Eye (tissue), 1 donor: ENCODE measurements at regions not wholly inside any gene's neighbourhood (a gene's known extent, or its start where the extent isn't known, plus 50 kb on each side); places are given as distances from the start of the nearest gene placed in this dataset.
A peak's percentile ranks its signal among the peaks of the same experiment; 100 is the strongest.

Experiments used
- DNase-seq: peaks from one replicate; pipeline ENCODE4 v3.0.0-alpha.2; 2015

DNA sequence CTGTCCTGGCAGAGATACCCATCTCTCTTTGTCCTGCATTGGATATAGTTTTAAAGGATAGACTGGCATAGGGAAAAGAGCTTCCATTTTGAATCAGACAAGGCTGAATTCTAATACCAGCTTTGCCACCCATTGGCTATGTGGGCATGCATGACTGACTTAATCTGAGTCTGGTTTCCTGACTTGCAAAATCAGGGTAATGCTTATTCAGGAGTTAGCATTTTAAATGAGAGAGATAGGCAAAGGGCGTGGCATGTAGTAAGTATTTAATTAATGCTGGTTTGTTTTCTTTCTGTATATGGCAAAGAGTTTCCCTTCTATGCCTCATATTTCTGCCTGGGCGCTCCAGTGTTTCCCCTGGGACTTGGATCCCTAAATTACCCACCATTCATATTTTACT is 492.9 kb downstream of the IGSF11 start:
- no peak for DNase-seq

- peak; percentile 72 for DNase-seq
Observed at GRCh38 chr3:118543832-118544231, 490.8 kb downstream of the IGSF11 start.

DNA sequence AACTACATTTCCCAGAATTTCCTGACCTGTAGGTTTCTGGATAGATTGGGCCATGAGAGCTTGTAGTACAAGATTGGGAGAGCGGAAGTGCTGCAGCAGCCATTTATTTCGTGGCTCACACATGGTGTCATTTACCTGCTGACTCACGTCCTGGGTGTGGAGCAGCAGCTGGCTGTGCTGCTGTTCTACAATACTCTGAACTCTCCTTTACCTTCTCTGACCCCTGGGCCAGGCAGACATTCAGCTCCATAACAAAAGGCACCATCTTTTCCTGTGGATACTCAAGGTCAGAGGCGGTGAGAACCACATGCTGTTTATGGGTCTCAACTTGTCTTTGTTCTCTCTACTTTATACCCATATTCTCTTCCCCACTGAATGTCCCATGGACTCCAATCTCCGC is 490.2 kb downstream of the IGSF11 start:
- DNase-seq: no peak

DNA sequence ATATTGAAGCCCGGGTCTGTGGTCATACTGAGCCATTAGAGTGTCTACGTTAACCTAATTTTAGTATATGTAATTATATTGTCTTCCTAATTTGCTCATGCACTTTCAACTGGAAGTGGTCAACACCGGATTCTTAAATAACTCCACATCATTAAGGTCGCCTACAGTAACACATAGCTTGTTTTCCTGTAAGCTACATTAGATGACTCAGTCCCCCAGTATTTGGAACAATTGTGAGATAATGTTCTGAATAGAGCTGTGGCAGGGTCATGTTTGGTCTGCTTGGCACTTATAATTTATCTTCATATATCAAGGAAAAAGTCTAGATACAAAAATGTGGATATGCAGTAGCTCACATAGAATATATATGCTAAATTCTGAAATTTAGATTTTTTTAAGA is 486.2 kb downstream of the IGSF11 start:
- no peak for DNase-seq

DNA sequence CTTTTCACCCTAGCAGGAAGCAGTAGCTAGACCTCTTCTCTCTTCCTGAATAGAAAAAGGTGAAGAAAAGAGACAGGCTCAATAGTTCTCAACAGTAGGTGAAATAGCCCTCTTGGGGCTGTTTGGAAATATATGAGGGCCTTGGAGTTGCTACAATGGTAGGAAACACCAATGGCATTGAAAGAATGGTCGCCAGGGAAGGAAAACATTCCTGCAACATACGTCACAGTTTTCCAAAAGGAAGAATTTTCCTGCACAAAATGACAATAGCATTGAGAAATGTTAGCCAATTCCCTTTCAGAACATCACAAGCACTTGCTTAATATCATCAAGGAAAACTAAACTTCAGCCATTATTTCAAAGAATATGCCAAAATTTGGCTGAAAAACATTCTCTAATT is 484.5 kb downstream of the IGSF11 start:
- no peak for DNase-seq

GRCh38 chr3:118550556-118550955 is 484.1 kb downstream of the IGSF11 start:
- no peak for DNase-seq

- DNase-seq: no peak
Observed at GRCh38 chr3:118554148-118554838, 480.4 kb downstream of the IGSF11 start.

DNA sequence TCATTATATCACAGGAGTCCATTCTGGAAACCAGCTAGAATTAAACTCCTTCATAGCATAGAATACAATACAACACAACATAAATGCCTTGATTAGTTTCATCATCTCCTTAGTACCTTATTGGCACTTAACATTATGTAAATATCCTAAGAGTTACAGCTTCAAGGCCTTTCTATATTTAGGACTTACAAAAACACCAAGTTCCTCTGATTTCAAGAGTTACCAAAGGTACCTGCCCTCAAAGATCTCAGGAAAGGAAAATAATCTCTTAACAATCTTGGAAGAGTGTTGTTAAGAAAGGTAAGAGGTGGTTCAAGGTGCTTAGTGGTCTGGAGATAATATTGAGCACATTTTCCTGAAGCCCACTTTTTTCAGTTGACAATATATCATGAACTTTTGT is 477.7 kb downstream of the IGSF11 start:
- DNase-seq: no peak

GRCh38 chr3:118557513-118557912 is 477.1 kb downstream of the IGSF11 start:
- DNase-seq: no peak

DNA sequence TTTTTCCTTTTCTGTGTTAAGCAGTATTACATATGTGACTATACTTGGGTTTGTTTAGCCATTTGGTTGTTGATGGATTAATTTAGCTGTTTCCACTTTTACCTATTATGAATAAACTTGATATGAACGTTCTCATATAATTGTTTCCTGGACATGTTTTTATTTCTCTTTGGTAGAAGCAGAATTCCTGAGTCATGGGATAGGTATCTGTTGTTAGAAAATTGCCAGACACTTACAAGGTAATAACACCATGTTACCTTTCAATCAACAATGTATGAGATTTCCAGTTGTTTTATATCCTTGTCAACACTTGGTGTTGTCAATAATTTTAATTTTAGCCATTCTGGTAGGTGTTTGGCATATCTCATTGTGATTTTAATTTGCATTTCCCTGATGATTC is 475.4 kb downstream of the IGSF11 start:
- DNase-seq: no peak

DNA sequence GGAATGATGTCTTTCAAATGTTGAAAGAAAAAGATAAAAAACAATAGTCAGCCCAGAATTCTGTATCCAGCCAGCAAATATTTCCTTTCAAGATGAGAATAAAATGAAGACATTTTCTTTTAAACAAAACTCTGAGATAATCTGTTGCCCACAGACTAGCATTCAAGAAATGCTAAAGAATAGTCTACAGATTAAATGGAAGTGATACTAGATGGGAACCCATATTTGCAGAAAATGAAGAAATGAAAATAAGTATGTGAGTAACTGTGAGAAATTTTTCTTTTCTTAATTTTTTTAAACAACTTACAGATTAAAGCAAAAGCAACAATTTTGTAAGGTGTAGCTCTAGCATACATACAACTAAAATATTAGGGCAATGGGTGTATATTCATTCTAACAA is 469.8 kb downstream of the IGSF11 start:
- DNase-seq: no peak

DNA sequence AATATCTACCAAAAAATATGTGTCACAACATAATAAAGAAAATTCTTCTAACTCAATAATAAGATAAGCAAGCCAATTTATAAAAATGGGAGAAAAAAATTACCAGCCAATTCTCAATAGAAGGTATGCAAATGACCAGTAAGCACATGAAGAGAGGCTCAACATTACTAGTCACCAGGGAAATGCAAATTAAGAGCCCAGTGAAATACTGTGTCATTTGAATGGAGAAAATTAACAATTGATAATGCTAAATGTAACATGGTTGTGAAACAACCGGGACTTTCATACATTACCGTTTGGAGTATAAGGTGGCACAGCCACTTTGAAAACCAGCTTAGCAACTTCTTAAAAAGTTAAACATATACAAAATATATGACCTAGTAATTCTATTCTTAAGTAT is 460.7 kb downstream of the IGSF11 start:
- no peak for DNase-seq

DNA sequence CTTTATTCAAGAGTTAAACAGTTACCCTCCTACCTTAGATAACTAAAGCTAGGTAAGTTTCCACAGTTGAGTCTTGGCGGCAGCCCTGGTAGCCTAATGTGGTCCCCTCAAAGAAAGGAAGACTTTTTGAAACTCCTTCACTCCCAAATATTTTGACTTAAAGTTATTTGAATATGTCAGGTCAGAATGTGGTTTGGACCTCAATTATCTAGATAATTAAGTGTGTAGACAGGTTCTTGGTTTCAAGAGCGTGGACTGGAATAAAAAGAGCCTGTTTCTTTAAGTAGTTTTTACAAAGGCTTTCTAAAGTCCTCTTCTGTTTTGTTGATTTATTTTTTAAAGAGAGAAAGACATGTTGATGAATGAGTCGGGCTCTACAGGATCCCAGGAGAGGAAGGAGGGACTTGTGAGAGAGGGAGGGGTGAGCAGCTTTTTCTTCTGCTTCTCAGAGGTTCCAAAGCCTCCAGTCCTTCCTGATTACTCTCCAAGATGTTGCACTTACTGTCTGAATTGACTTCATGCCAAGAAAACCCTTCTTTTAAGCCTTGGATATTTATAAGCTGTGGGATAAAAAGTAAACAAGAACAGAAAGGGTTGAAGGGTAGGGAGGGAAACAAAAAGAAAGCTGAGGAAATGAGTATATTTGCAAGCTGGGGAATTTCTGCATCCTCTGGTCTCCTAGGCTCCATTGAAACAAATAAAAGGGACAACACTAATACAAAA is 457.4 kb downstream of the IGSF11 start:
- DNase-seq: no peak

GRCh38 chr3:118578559-118578958 is 456.1 kb downstream of the IGSF11 start:
- no peak for DNase-seq

- no peak for DNase-seq
Observed at GRCh38 chr3:118587037-118587741, 447.5 kb downstream of the IGSF11 start.

GRCh38 chr3:118587847-118588246 is 446.8 kb downstream of the IGSF11 start:
- DNase-seq: no peak

- DNase-seq: no peak
Observed at GRCh38 chr3:118593277-118593670, 441.4 kb downstream of the IGSF11 start.

DNA sequence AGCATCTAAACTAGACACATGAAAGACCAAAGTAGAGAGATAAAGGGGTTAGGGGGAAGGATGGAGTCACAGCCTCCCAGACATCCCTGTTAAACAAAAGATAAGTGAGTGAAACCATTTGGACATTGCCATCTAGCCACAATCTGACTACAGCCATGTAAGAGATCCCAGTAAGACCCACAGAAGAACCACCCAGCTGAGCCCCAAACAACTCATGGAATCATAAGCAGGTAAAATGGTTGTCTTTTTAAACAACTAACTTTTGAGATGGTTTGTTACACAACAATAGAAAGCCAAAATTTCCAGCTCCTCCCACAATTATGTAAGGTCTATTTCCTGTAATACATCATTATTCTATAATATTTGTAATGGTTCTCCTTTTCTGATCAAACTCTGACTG is 437.5 kb downstream of the IGSF11 start:
- no peak for DNase-seq

DNA sequence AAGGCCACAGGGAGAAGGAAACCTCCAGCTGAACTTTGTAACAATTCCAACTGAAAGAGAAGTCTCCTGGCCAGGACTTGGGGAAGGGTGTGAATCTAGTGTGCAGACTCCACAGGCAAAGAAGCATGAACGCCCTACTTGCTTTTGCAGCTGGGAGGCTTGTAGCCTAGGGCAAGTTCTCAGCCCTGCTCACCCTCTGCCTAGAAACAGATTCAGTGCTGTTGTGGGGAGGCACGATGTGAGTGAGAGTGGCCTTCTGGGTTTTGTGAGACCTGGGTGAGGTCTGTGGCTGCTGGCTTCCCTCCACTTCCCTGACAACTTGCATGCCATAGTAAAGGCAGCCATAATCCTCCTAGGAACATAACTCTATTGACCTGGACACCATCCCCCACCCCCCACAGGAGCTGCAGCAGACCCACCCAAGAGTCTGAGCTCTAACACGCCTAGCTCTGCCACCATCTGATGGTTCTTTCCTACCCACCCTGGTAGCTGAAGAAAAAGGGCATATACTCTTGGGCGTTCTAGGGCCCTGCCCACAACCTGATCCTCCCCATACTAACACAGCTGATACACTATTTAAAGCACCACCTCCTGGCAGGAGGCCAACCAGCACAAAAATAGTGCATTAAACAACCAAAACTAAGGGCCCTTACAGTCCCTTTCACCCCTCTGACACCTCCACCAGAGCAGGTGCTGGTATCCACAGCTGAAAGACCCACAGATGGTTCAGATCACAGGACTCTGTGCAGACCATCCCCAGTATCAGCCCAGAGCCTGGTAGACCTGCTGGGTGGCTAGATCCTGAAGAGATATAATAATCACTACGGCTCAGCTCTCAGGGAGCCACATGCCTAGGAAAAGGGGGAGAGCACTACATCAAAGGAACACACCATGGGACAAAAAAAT is 426.5 kb downstream of the IGSF11 start:
- no peak for DNase-seq

GRCh38 chr3:118618247-118619040 is 416.2 kb downstream of the IGSF11 start:
- no peak for DNase-seq

DNA sequence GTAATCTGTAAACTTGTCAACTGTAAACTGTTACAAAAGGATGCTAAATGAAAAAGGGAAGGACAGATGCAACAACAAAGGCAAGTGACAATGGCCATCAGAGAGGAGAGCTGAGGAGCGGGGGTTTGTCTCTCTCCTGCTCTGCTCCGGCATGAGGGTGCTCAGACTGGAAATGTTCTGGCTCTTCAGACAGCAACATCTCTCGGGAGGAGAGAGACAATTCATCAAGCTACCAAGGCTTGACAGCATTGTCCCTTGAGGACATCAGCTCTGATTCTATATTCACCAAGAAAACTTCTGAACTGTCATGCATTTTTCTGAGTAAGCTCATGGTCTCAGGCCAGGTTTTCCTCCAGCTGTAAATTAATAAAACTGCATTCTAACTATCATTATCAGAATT is 408.2 kb downstream of the IGSF11 start:
- DNase-seq: peak; percentile 38

DNA sequence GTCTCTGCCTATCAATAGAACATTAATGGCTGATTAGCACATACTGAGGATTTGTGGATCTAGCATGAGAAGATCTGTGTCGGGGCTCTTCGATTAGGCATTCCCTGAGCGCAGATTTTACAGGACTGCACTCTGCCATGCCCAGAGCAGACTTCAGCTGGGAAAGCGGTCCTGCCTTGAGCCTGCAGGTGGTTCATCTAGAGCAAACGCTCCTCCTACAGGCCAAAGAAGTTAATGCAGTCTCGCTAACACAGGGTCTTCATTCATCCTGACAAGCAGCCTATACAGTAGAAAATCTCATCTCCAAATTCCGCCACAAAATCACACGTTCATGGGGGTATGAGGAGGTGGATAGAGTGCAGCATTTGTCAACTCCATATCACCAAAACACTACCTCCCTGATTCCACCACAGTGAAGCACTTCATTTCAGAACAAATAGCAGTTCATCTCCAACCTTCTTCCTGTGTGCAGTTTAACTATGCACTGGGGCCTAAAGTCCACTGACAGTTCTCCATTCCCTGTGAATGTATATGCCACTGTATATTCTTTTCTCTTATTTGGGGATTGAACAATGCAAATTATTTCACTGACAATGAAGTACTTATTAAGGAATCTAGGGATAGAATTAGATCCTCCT is 405.8 kb downstream of the IGSF11 start:
- DNase-seq: peak; percentile 95
